ENCODE measurements at regions not wholly inside any gene's neighbourhood (a gene's known extent, or its start where the extent isn't known, plus 50 kb on each side); places are given as distances from the start of the nearest gene placed in this dataset.

DNA sequence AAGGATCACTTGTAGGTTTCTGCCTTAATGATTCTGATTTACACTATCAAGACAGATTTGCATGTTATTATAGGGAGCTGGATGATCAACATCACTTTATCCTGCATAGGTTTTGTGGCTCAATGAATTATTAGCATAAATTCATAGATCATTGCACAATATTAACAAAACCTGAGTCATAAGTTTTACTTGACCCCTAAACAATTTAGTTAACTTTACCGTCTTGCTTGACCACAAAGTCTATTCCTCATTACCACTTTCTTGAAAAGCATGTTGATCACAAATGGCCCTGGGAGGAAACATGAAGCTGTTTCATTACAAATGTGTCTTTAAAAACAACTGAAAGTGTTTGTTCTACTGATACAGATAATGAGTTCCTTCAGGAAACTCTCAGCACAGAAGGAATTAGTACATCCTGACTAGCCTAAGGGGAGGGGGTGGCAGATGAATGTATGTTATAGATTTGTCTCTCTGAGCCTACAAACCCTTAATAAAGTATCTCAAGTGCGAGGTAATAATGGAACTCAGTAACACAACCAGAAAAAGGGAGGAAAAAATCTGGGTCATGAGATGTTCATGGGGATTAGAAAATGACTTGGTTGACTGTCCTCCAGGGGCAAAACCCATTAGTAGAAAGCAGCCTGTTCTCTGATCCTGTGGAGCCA is 303.4 kb downstream of the PIK3C3 start:
- DNase-seq: no peak
- Histone ChIP-seq H3K18ac (ENCODE audit: insufficient read length, low read depth, low read length) (no peak overlapping the region), H4K8ac (replicated peaks; ENCODE audit: insufficient read length, low read depth, low read length) (no peak overlapping the region), H3K23ac (ENCODE audit: insufficient read length, low read depth, low read length) (no peak overlapping the region), H2BK15ac (ENCODE audit: low read depth, low read length) (no peak overlapping the region), H4K20me1 (ENCODE audit: control insufficient read depth, insufficient read depth, insufficient read length) (no peaks in the 10 kb centered on the region), H3K56ac (ENCODE audit: insufficient read length, low read depth, low read length) (no peak overlapping the region), H2BK5ac (ENCODE audit: insufficient read length, low read length) (no peak overlapping the region), H2BK12ac (ENCODE audit: insufficient read length, low read depth, low read length) (no peak overlapping the region), H3K9ac (ENCODE audit: extremely low read depth, insufficient read length, low read length) (no peak overlapping the region), H3K4me1 (ENCODE audit: insufficient read depth, low read length) (no peaks in the 10 kb centered on the region), H3K79me1 (ENCODE audit: insufficient read depth, low read depth, low read length, poor library complexity, severe bottlenecking) (no peaks in the 10 kb centered on the region), H3K4ac (ENCODE audit: low read depth, low read length) (no peak overlapping the region), H4K91ac (ENCODE audit: insufficient read length, low read depth, low read length) (no peak overlapping the region), H3K14ac (ENCODE audit: insufficient read depth, low read length) (no peak overlapping the region), H4K5ac (ENCODE audit: insufficient read length, low read depth, low read length) (no peak overlapping the region), H3T11ph (ENCODE audit: low read length) (no peak overlapping the region), H3K27ac (ENCODE audit: insufficient read length, low read depth, low read length) (no peak overlapping the region), H3K23me2 (ENCODE audit: insufficient read length, low read depth, low read length, poor library complexity, severe bottlenecking) (no peaks in the 10 kb centered on the region), H2AFZ (ENCODE audit: low read length) (no peak overlapping the region), H3K79me2 (ENCODE audit: insufficient read depth, low read length) (no peaks in the 10 kb centered on the region), H3K4me2 (ENCODE audit: insufficient read depth, insufficient read length, low read length) (no peak overlapping the region), H3K9me3 (ENCODE audit: control insufficient read depth, low read depth, low read length) (no peaks in the 10 kb centered on the region), H2AK5ac (ENCODE audit: insufficient read length, low read length) (no peak overlapping the region), H3K27me3 (ENCODE audit: insufficient read depth, low read length) (no peaks in the 10 kb centered on the region), H2BK120ac (ENCODE audit: low read depth, low read length, poor library complexity, severe bottlenecking) (no peak overlapping the region), H2BK20ac (ENCODE audit: low read depth, low read length, poor library complexity, severe bottlenecking) (no peak overlapping the region)
- TF ChIP-seq, protein P1, sequence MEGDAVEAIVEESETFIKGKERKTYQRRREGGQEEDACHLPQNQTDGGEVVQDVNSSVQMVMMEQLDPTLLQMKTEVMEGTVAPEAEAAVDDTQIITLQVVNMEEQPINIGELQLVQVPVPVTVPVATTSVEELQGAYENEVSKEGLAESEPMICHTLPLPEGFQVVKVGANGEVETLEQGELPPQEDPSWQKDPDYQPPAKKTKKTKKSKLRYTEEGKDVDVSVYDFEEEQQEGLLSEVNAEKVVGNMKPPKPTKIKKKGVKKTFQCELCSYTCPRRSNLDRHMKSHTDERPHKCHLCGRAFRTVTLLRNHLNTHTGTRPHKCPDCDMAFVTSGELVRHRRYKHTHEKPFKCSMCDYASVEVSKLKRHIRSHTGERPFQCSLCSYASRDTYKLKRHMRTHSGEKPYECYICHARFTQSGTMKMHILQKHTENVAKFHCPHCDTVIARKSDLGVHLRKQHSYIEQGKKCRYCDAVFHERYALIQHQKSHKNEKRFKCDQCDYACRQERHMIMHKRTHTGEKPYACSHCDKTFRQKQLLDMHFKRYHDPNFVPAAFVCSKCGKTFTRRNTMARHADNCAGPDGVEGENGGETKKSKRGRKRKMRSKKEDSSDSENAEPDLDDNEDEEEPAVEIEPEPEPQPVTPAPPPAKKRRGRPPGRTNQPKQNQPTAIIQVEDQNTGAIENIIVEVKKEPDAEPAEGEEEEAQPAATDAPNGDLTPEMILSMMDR (conservative IDR thresholded peaks at IDR 0.05): no peak
- H3K36me3 Mint-ChIP-seq (ENCODE audit: insufficient read depth in 1 of 3, low read depth in 3 of 3): no peaks in the 10 kb centered on the region; a peak in 1 of 7 replicates
- no peaks in the 10 kb centered on the region for H3K4me1 Mint-ChIP-seq
- WGBS (ENCODE audit: extremely low coverage, insufficient read length, low lambda C conversion rate): no CpG with 5 or more reads among the region's 2 CpGs
- peaks cover 0 to 1% of the 10 kb centered on the region in 2 experiments; a peak in 1 of 5 replicates for H3K9me3 Mint-ChIP-seq
- H3K27me3 Mint-ChIP-seq (ENCODE audit: low read depth): no peaks in the 10 kb centered on the region
- no peak overlapping the region for H3K4me3 Mint-ChIP-seq
- H3K27ac Mint-ChIP-seq: no peak overlapping the region
